HG03060 (cell line): ENCODE measurements at regions not wholly inside any gene's neighbourhood (a gene's known extent, or its start where the extent isn't known, plus 50 kb on each side); places are given as distances from the start of the nearest gene placed in this dataset.

Experiments
- ATAC-seq: cut with Tn5 transposase; IDR thresholded peaks from one replicate; pipeline ENCODE4 v1.9.1; 2021; ENCODE audit warnings: low read depth, moderate number of reproducible peaks; ENCODE audit not compliant: unreplicated experiment

- no peak for ATAC-seq
Observed at GRCh38 chr6:134515986-134516385, 198.1 kb upstream of the SGK1 start.

GRCh38 chr6:134512981-134513391 lies 195.1 kb upstream of the SGK1 start:
- no peak for ATAC-seq

GRCh38 chr6:134511984-134512683 lies 194.2 kb upstream of the SGK1 start:
- ATAC-seq, result no peak

- no peak for ATAC-seq
Observed at GRCh38 chr6:134510920-134511319, 193.0 kb upstream of the SGK1 start.

GRCh38 chr6:134510142-134510541 lies 192.2 kb upstream of the SGK1 start:
- no peak for ATAC-seq

GRCh38 chr6:134508862-134509498 lies 191.1 kb upstream of the SGK1 start:
- ATAC-seq, result no peak

GRCh38 chr6:134506162-134506561 lies 188.2 kb upstream of the SGK1 start:
- ATAC-seq, result no peak

- no peak for ATAC-seq
Observed at GRCh38 chr6:134503585-134504281, 185.8 kb upstream of the SGK1 start.

GRCh38 chr6:134502614-134503549 lies 185.0 kb upstream of the SGK1 start:
- ATAC-seq, result no peak

- no peak for ATAC-seq
Observed at GRCh38 chr6:134495890-134496248, 178.0 kb upstream of the SGK1 start.

- no peak for ATAC-seq
Observed at GRCh38 chr6:134495203-134495889, 177.4 kb upstream of the SGK1 start.

GRCh38 chr6:134493789-134494188 lies 175.9 kb upstream of the SGK1 start:
- ATAC-seq, result no peak

- no peak for ATAC-seq
Observed at GRCh38 chr6:134491477-134491876, 173.6 kb upstream of the SGK1 start.

GRCh38 chr6:134482593-134483270 lies 164.8 kb upstream of the SGK1 start:
- no peak for ATAC-seq

GRCh38 chr6:134481966-134482365 lies 164.1 kb upstream of the SGK1 start:
- no peak for ATAC-seq

- ATAC-seq, result no peak
Observed at GRCh38 chr6:134480593-134480992, 162.7 kb upstream of the SGK1 start.

- no peak for ATAC-seq
Observed at GRCh38 chr6:134478764-134479399, 161.0 kb upstream of the SGK1 start.

GRCh38 chr6:134477991-134478635 lies 160.2 kb upstream of the SGK1 start:
- ATAC-seq, result no peak

- no peak for ATAC-seq
Observed at GRCh38 chr6:134474955-134475354, 157.0 kb upstream of the SGK1 start.
